SK-N-SH (cell line): ENCODE measurements at regions not wholly inside any gene's neighbourhood (a gene's known extent, or its start where the extent isn't known, plus 50 kb on each side); places are given as distances from the start of the nearest gene placed in this dataset.
A peak's percentile ranks its signal among the peaks of the same experiment; 100 is the strongest.

ENCODE experiments used
- CTCF ChIA-PET: fragments of 300-600, 350-600 bp; formaldehyde crosslinking; extraction: SDS; loops from one replicate; lab custom pipeline; 2021; lab: Yijun Ruan, JAX
- POLR2A ChIA-PET: fragments of 350-600 bp; sonication (Branson Sonifier 250); formaldehyde crosslinking; extraction: SDS; loops from one replicate; lab custom pipeline; 2020; ENCODE audit warnings: antibody characterized with exemption, inconsistent platforms; lab: Yijun Ruan, JAX
- DNase-seq: peaks from one replicate; pipeline ENCODE4 v3.0.0; 2012
- H2AFZ ChIP-seq: fragments of 200-600 bp; sonication (generic); 2 replicates; pipeline ENCODE4 v1.8.1; 2016; ENCODE audit warnings: antibody characterized with exemption, mild to moderate bottlenecking, low read depth
- H3F3A ChIP-seq: fragments of 200-600 bp; sonication (generic); replicated peaks from 2 replicates; pipeline ENCODE3; 2016; ENCODE audit warnings: antibody characterized with exemption, mild to moderate bottlenecking; ENCODE audit not compliant: insufficient read depth
- H3K27ac ChIP-seq, 2 experiments: fragments of 200-500 bp in 1 of 2; fragments of 200-600 bp in 1 of 2; sonication (Bioruptor generic) in 1 of 2; sonication (generic), shearing (Covaris generic) in 1 of 2; 2 replicates each; pipeline versions ENCODE4 v1.5.1 to v1.6.1; 2014 to 2016; ENCODE audit warnings: low read depth in 2 of 2, inconsistent platforms in 1 of 2, low read length in 1 of 2, mild to moderate bottlenecking in 1 of 2, mixed read lengths in 1 of 2
- H3K27me3 ChIP-seq: fragments of 200-600 bp; sonication (generic), shearing (Covaris generic); 2 replicates; pipeline ENCODE4 v1.6.1; 2016; ENCODE audit warnings: mixed run types; ENCODE audit not compliant: insufficient read depth
- H3K36me3 ChIP-seq, 2 experiments: fragments of 200-500 bp in 1 of 2; fragments of 200-600 bp in 1 of 2; sonication (Bioruptor generic) in 1 of 2; sonication (generic) in 1 of 2; replicated peaks in 1 of 2; 2 replicates each; pipeline versions ENCODE3 to v1.5.1; 2014 to 2016; ENCODE audit warnings: low read length in 1 of 2, mild to moderate bottlenecking in 1 of 2; ENCODE audit not compliant: insufficient read depth in 2 of 2, control insufficient read depth in 1 of 2
- H3K4me1 ChIP-seq, 2 experiments: fragments of 200-500 bp in 1 of 2; fragments of 200-600 bp in 1 of 2; sonication (Bioruptor generic) in 1 of 2; sonication (generic), shearing (Covaris generic) in 1 of 2; 2 replicates each; pipeline versions ENCODE4 v1.5.1 to v1.6.1; 2014 to 2016; ENCODE audit warnings: low read depth in 1 of 2, low read length in 1 of 2, mixed run types in 1 of 2; ENCODE audit not compliant: insufficient read depth in 2 of 2, control insufficient read depth in 1 of 2
- H3K4me2 ChIP-seq: fragments of 200-600 bp; sonication (generic), shearing (Covaris generic); 2 replicates; pipeline ENCODE4 v1.6.1; 2017; ENCODE audit warnings: mixed run types
- H3K4me3 ChIP-seq, 2 experiments: fragments of 200-500 bp in 1 of 2; fragments of 200-600 bp in 1 of 2; sonication (Bioruptor generic) in 1 of 2; sonication (generic), shearing (Covaris generic) in 1 of 2; 2 replicates each; pipeline versions ENCODE4 v1.5.1 to v1.8.1; 2014 to 2016; ENCODE audit warnings: low read depth in 2 of 2, inconsistent platforms in 1 of 2, low read length in 1 of 2, mild to moderate bottlenecking in 1 of 2, mixed read lengths in 1 of 2, moderate library complexity in 1 of 2
- H3K79me2 ChIP-seq: fragments of 200-600 bp; sonication (generic); 2 replicates; pipeline ENCODE4 v1.8.1; 2017; ENCODE audit warnings: mild to moderate bottlenecking; ENCODE audit not compliant: insufficient read depth
- H3K9ac ChIP-seq: fragments of 200-600 bp; sonication (generic); 2 replicates; pipeline ENCODE4 v1.6.1; 2017; ENCODE audit warnings: mixed run types
- H3K9me2 ChIP-seq: fragments of 200-600 bp; sonication (generic); 2 replicates; pipeline ENCODE4 v1.6.1; 2017; ENCODE audit warnings: mixed run types
- H3K9me3 ChIP-seq: fragments of 200-600 bp; sonication (generic); 2 replicates; pipeline ENCODE4 v1.6.1; 2017; ENCODE audit warnings: mixed run types, mild to moderate bottlenecking, moderate library complexity
- H4K20me1 ChIP-seq: fragments of 200-600 bp; sonication (generic); 2 replicates; pipeline ENCODE4 v1.6.1; 2017; ENCODE audit warnings: mild to moderate bottlenecking, mixed run types; ENCODE audit not compliant: insufficient read depth
- EP300 ChIP-seq, 2 experiments: IDR thresholded peaks; 2 replicates each; pipeline versions ENCODE4 v1.4.0 to v1.6.1; 2012; ENCODE audit warnings: borderline replicate concordance in 1 of 2, low read depth in 1 of 2, low read length in 1 of 2
- EZH2phosphoT487 ChIP-seq: fragments of 200-600 bp; sonication (generic); IDR thresholded peaks from 2 replicates; pipeline ENCODE4 v1.6.1; 2017; ENCODE audit warnings: low read depth, mixed run types, mild to moderate bottlenecking, antibody characterized with exemption, moderate library complexity, borderline replicate concordance
- FOXM1 ChIP-seq: IDR thresholded peaks from 2 replicates; pipeline ENCODE4 v1.4.0; 2012; ENCODE audit warnings: low read depth, mild to moderate bottlenecking
- JUND ChIP-seq: IDR thresholded peaks from 2 replicates; pipeline ENCODE4 v1.4.0; 2012
- NFIC ChIP-seq: IDR thresholded peaks from 2 replicates; pipeline ENCODE4 v1.4.0; 2012; ENCODE audit warnings: borderline replicate concordance
- NRF1 ChIP-seq: IDR thresholded peaks from 2 replicates; pipeline ENCODE4 v1.6.1; 2012; ENCODE audit warnings: low read depth, mild to moderate bottlenecking, low read length
- POLR2AphosphoS5 ChIP-seq: IDR thresholded peaks from 2 replicates; pipeline ENCODE4 v1.6.1; 2012; ENCODE audit warnings: low read depth, low read length
- RAD21 ChIP-seq: IDR thresholded peaks from 2 replicates; pipeline ENCODE4 v1.6.1; 2012; ENCODE audit warnings: mild to moderate bottlenecking, low read length
- TCF12 ChIP-seq: IDR thresholded peaks from 2 replicates; pipeline ENCODE4 v1.4.0; 2012
- TEAD4 ChIP-seq: IDR thresholded peaks from 2 replicates; pipeline ENCODE4 v1.4.0; 2012; ENCODE audit warnings: mild to moderate bottlenecking, borderline replicate concordance; ENCODE audit not compliant: insufficient read depth
- WGBS: methylation state at CpG from one replicate; pipeline ENCODE4 v1.1.6; 2017; ENCODE audit warnings: low lambda C conversion rate; 5-methylcytosine and 5-hydroxymethylcytosine counted together
- TF ChIP-seq, protein P1 (sequence below): IDR thresholded peaks from 2 replicates; pipeline ENCODE4 v1.4.0; 2012; ENCODE audit warnings: low read depth
- TF ChIP-seq, protein P2 (sequence below): IDR thresholded peaks from 2 replicates; pipeline ENCODE4 v1.4.0; 2012; ENCODE audit warnings: low read depth, borderline replicate concordance
- TF ChIP-seq, protein P3 (sequence below): fragments of 150-350 bp; IDR thresholded peaks from 2 replicates; pipeline ENCODE4 v1.6.1; 2017; ENCODE audit warnings: antibody characterized with exemption, low read length, low read depth, borderline replicate concordance
- TF ChIP-seq, protein P4 (sequence below): IDR thresholded peaks from 2 replicates; pipeline ENCODE4; 2012

DNA sequence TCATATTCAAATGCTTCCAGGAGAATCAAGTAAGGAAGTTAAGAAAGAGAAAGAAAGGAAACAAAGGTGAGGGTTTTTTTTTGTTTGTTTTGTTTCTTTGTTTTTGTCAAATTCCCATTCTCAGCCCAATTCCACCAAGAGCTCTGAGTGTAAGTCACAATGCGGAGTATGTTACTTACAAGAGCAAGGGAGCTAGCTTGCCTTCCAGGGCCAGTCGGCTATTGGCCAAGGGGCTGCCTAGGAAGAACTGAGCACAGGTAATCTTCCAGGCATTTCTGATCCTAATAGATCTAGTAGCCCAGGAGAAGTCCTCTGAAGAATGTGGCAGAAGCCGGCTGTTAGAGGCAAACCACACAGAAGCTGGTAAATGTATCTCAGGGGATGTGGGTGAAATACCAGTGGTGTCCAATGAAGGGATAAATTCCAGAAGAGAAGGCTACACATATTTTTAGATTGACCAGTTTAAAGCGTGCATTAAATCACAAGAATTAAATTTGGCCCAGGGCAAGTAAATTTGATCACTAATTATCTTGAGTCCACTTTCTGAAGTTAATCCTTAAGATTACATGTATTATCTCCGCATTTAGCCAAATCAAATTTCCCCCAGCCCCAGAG is 239.6 kb upstream of the ADAMTS5 start:
- WGBS: 55% methylated on average over 5 of the region's 5 CpGs
- peak overlapping the region; percentile 47; the same call in 1 of the 2 replicates for H2AFZ ChIP-seq
- no peak for DNase-seq

DNA sequence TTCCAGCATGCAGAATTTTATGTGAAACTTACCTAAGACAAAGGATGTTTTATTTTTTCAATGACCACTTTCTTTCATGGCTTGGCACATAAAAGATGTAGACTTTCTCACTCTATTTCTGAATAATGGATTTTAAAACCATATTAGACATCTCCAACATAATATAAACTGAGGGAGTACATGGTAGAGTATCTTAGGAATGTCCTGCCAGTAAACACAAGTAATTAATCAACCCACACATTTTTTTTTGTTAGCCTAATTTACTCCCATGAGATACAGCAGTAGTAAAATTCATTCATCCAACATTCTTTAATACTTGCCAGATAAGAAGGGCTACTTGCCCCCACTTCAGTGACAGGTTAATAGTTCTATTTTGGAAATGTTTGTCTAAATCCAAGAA is 235.4 kb upstream of the ADAMTS5 start:
- H3K4me3 ChIP-seq: no peak overlapping the region
- no peaks in the 10 kb centered on the region for H3K36me3 ChIP-seq
- H3K27me3 ChIP-seq: no peaks in the 10 kb centered on the region
- DNase-seq: no peak
- ChIA-PET POLR2A (no interaction called here), CTCF (no interaction called here)
- H3K9me2 ChIP-seq: 0 out of 2 replicates have a peak, but pooled peaks cover 3% of the 10 kb centered on the region
- no peaks in the 10 kb centered on the region for H4K20me1 ChIP-seq
- TF ChIP-seq TEAD4 (no peak), FOXM1 (no peak), JUND (no peak), NRF1 (no peak)
- TF ChIP-seq, protein P1, sequence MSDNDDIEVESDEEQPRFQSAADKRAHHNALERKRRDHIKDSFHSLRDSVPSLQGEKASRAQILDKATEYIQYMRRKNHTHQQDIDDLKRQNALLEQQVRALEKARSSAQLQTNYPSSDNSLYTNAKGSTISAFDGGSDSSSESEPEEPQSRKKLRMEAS: no peak
- TF ChIP-seq, protein P2, sequence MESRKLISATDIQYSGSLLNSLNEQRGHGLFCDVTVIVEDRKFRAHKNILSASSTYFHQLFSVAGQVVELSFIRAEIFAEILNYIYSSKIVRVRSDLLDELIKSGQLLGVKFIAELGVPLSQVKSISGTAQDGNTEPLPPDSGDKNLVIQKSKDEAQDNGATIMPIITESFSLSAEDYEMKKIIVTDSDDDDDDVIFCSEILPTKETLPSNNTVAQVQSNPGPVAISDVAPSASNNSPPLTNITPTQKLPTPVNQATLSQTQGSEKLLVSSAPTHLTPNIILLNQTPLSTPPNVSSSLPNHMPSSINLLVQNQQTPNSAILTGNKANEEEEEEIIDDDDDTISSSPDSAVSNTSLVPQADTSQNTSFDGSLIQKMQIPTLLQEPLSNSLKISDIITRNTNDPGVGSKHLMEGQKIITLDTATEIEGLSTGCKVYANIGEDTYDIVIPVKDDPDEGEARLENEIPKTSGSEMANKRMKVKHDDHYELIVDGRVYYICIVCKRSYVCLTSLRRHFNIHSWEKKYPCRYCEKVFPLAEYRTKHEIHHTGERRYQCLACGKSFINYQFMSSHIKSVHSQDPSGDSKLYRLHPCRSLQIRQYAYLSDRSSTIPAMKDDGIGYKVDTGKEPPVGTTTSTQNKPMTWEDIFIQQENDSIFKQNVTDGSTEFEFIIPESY: no peak
- no peak overlapping the region for H2AFZ ChIP-seq
- H3K9ac ChIP-seq: no peak overlapping the region
- no peaks in the 10 kb centered on the region for H3K79me2 ChIP-seq
- H3K4me2 ChIP-seq: no peak overlapping the region
- H3K27ac ChIP-seq: no peak overlapping the region
- no peaks in the 10 kb centered on the region for H3K9me3 ChIP-seq
- peaks cover 8% of the 10 kb centered on the region for H3F3A ChIP-seq
- H3K4me1 ChIP-seq: peaks cover 0 to 5% of the 10 kb centered on the region in 2 experiments; a peak in 1 of 4 replicates

More for the DNA sequence above, 239.6 kb upstream of the ADAMTS5 start:
- H3K4me3 ChIP-seq: no peak overlapping the region
- H3K79me2 ChIP-seq: no peaks in the 10 kb centered on the region
- H3K27ac ChIP-seq: peak overlapping the region in 1 of 2 experiments; percentile 20; a peak in 2 of 4 replicates
- no peaks in the 10 kb centered on the region for H3K27me3 ChIP-seq
- no peaks in the 10 kb centered on the region for H3K9me2 ChIP-seq
- POLR2A ChIA-PET: no interaction called here
- no peaks in the 10 kb centered on the region; a peak in 1 of 4 replicates for H3K4me1 ChIP-seq
- no peaks in the 10 kb centered on the region for H3K36me3 ChIP-seq
- H3K9ac ChIP-seq: no peak overlapping the region
- H4K20me1 ChIP-seq: no peaks in the 10 kb centered on the region
- no peaks in the 10 kb centered on the region for H3K9me3 ChIP-seq
- CTCF ChIA-PET: no interaction called here
- TF ChIP-seq, protein P3, sequence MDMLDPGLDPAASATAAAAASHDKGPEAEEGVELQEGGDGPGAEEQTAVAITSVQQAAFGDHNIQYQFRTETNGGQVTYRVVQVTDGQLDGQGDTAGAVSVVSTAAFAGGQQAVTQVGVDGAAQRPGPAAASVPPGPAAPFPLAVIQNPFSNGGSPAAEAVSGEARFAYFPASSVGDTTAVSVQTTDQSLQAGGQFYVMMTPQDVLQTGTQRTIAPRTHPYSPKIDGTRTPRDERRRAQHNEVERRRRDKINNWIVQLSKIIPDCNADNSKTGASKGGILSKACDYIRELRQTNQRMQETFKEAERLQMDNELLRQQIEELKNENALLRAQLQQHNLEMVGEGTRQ: no peak
- TF ChIP-seq EP300 (IDR thresholded peaks at IDR 0.05; ENCODE audit: borderline replicate concordance in 1 of 2, low read depth in 1 of 2, low read length in 1 of 2) (peak in 1 of 2 experiments; percentile 46; a peak in 1 of 4 replicates), TCF12 (peak; percentile 40; the same call in 1 of the 2 replicates), NFIC (no peak), EZH2phosphoT487 (no peak), POLR2AphosphoS5 (peak; percentile 26; the same call in 1 of the 2 replicates), RAD21 (no peak)
- TF ChIP-seq, protein P4, sequence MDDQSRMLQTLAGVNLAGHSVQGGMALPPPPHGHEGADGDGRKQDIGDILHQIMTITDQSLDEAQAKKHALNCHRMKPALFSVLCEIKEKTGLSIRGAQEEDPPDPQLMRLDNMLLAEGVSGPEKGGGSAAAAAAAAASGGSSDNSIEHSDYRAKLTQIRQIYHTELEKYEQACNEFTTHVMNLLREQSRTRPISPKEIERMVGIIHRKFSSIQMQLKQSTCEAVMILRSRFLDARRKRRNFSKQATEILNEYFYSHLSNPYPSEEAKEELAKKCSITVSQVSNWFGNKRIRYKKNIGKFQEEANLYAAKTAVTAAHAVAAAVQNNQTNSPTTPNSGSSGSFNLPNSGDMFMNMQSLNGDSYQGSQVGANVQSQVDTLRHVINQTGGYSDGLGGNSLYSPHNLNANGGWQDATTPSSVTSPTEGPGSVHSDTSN: peak; percentile 7; the same call in 1 of the 2 replicates
- H3F3A ChIP-seq: peaks cover 4% of the 10 kb centered on the region
- H3K4me2 ChIP-seq: no peak overlapping the region
